ENCODE measurements at regions not wholly inside any gene's neighbourhood (a gene's known extent, or its start where the extent isn't known, plus 50 kb on each side); places are given as distances from the start of the nearest gene placed in this dataset.
"Not testable (repeated sequence)": the region's sequence is repeated elsewhere in the genome, so short reads cannot be mapped to it uniquely, and the experiment has no call there.

- no peak overlapping the region for H3K4me3 ChIP-seq (ENCODE audit: control insufficient read depth, low read depth, low read length)
- DNase-seq (ENCODE audit: low read depth), result no peak
- TF ChIP-seq, protein P1, sequence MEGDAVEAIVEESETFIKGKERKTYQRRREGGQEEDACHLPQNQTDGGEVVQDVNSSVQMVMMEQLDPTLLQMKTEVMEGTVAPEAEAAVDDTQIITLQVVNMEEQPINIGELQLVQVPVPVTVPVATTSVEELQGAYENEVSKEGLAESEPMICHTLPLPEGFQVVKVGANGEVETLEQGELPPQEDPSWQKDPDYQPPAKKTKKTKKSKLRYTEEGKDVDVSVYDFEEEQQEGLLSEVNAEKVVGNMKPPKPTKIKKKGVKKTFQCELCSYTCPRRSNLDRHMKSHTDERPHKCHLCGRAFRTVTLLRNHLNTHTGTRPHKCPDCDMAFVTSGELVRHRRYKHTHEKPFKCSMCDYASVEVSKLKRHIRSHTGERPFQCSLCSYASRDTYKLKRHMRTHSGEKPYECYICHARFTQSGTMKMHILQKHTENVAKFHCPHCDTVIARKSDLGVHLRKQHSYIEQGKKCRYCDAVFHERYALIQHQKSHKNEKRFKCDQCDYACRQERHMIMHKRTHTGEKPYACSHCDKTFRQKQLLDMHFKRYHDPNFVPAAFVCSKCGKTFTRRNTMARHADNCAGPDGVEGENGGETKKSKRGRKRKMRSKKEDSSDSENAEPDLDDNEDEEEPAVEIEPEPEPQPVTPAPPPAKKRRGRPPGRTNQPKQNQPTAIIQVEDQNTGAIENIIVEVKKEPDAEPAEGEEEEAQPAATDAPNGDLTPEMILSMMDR (IDR thresholded peaks at IDR 0.05; ENCODE audit: control insufficient read depth, insufficient read depth, low read depth, low read length, missing control alignments), result no peak
Measured at GRCh38 chr9:102669220-102669619, 325.9 kb upstream of the CYLC2 start.

GRCh38 chr9:102652471-102652870 lies 342.7 kb upstream of the CYLC2 start:
- TF ChIP-seq, protein P1 (IDR thresholded peaks at IDR 0.05; ENCODE audit: control insufficient read depth, insufficient read depth, low read depth, low read length, missing control alignments), result no peak
- no peak for DNase-seq (ENCODE audit: low read depth)
- no peak overlapping the region for H3K4me3 ChIP-seq (ENCODE audit: control insufficient read depth, low read depth, low read length)

DNA sequence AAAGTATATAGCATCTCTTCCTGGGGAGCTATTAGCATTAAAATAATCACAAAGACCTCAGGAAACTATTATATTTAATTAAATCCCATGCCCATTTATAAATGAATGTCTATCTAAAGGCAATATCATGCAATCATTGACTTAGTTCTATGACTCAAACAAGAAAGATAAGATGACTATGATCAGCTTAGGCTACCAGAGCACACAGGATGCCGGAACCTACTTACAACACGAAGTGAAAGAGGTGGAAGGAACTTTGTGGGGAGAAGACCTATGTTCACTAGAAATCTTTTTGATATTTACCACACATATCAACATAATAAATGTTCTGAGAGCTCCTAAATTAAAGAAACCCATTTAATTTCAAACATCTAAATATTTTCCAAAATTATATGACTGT lies 344.2 kb upstream of the CYLC2 start:
- DNase-seq (ENCODE audit: low read depth), result no peak
- no peak overlapping the region for H3K4me3 ChIP-seq (ENCODE audit: control insufficient read depth, low read depth, low read length)
- TF ChIP-seq, protein P1 (IDR thresholded peaks at IDR 0.05; ENCODE audit: control insufficient read depth, insufficient read depth, low read depth, low read length, missing control alignments), result no peak

DNA sequence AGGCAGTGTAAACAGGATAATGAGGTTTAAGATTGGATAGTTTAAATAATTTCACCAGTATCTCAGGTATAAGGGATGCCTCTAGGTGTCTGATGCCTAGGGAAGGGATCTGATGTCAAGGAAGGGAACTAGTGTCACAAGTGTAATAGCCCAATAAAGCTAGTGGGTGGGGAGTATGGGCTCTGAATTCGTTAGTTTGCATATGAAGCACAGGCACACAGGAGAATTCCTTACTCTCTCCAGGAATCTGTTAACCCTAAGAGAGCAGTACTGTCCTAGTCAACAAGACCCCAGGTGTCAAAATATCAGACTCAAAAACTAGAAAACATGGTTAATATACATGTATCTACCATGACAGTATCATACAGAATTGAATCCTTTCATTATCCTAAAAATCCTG lies 352.5 kb upstream of the CYLC2 start:
- DNase-seq (ENCODE audit: low read depth), result no peak
- TF ChIP-seq, protein P1 (IDR thresholded peaks at IDR 0.05; ENCODE audit: control insufficient read depth, insufficient read depth, low read depth, low read length, missing control alignments), result no peak
- no peak overlapping the region for H3K4me3 ChIP-seq (ENCODE audit: control insufficient read depth, low read depth, low read length)

DNA sequence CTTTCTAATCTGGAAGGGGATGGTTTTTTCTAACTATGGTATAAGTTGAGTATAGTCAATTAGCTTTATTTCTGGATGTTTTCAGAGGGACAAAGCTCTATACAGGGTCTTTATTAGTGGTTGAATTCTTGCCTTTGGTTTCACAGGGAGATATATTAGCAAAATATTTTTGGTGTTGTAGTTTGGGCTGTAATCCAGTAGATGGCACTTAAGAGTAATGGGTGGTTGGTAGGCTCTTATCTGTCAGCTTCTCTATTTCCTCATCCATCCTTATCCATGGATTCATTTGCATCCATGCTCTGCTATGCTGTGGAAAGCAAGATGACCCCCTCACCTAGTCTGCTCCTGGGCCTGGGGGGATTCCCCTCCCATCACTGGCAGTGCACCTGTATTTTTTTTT lies 363.6 kb upstream of the CYLC2 start:
- DNase-seq (ENCODE audit: low read depth), result no peak
- TF ChIP-seq, protein P1 (IDR thresholded peaks at IDR 0.05; ENCODE audit: control insufficient read depth, insufficient read depth, low read depth, low read length, missing control alignments), result peak; percentile 3

GRCh38 chr9:102609461-102609860 lies 385.7 kb upstream of the CYLC2 start:
- TF ChIP-seq, protein P1 (IDR thresholded peaks at IDR 0.05; ENCODE audit: control insufficient read depth, insufficient read depth, low read depth, low read length, missing control alignments), result no peak
- no peak overlapping the region for H3K4me3 ChIP-seq (ENCODE audit: control insufficient read depth, low read depth, low read length)

More for the DNA sequence above, 363.6 kb upstream of the CYLC2 start:
- H3K4me3 ChIP-seq (ENCODE audit: control insufficient read depth, low read depth, low read length), result no peak overlapping the region

GRCh38 chr9:102603198-102604195 lies 391.6 kb upstream of the CYLC2 start:
- H3K4me3 ChIP-seq (ENCODE audit: control insufficient read depth, low read depth, low read length); DNase-seq (ENCODE audit: low read depth): not testable (repeated sequence)

More at GRCh38 chr9:102609461-102609860, 385.7 kb upstream of the CYLC2 start:
- DNase-seq (ENCODE audit: low read depth), result no peak
